ENCODE measurements at regions not wholly inside any gene's neighbourhood (a gene's known extent, or its start where the extent isn't known, plus 50 kb on each side); places are given as distances from the start of the nearest gene placed in this dataset.

DNA sequence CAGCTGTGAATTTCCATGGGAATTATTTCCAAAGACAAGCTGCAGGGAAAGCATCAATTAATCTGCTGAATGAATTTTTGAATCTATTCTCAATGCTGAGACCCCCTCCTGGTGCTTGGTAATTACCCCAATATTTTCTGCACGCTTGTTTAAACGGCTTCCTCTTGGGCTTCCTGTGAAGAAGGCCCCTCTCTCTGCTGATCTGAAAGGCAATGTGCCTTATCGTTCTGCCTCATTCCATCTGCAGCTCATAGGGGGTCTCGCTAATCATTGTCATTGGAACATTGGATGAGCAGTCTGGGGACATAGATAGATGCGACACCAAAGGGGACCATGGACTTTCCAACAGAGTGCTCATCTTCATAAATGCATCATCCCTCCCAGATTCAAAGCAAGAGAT is 851.6 kb downstream of the PDHA2 start:
- no peaks in the 10 kb centered on the region for H3K27me3 ChIP-seq (ENCODE audit: control insufficient read depth in 4 of 4, insufficient read depth in 4 of 4, low read length in 3 of 4)
- peaks cover 0 to 3% (median 0%) of the 10 kb centered on the region in 4 donors for H3K9me3 ChIP-seq (ENCODE audit: control insufficient read depth in 4 of 4, low read length in 3 of 4)
- DNase-seq (ENCODE audit: low spot score), result no peak
- H3K4me3 ChIP-seq (ENCODE audit: low read depth in 1 of 3, low read length in 3 of 3), result no peak overlapping the region
- no peaks in the 10 kb centered on the region for H3K36me3 ChIP-seq (ENCODE audit: control insufficient read depth in 4 of 4, insufficient read depth in 3 of 4, low read depth in 1 of 4, low read length in 3 of 4)
- WGBS, result 80% methylated on average over 5 of the region's 5 CpGs
- no peak overlapping the region for H3K27ac ChIP-seq (ENCODE audit: low read depth in 1 of 2, low read length in 2 of 2)
- H3K4me1 ChIP-seq (ENCODE audit: control insufficient read depth in 4 of 4, insufficient read depth in 4 of 4, low read length in 3 of 4), result no peaks in the 10 kb centered on the region
- H3K9ac ChIP-seq (ENCODE audit: low read depth in 1 of 2, low read length in 2 of 2), result no peak overlapping the region
- TF ChIP-seq, protein P1, sequence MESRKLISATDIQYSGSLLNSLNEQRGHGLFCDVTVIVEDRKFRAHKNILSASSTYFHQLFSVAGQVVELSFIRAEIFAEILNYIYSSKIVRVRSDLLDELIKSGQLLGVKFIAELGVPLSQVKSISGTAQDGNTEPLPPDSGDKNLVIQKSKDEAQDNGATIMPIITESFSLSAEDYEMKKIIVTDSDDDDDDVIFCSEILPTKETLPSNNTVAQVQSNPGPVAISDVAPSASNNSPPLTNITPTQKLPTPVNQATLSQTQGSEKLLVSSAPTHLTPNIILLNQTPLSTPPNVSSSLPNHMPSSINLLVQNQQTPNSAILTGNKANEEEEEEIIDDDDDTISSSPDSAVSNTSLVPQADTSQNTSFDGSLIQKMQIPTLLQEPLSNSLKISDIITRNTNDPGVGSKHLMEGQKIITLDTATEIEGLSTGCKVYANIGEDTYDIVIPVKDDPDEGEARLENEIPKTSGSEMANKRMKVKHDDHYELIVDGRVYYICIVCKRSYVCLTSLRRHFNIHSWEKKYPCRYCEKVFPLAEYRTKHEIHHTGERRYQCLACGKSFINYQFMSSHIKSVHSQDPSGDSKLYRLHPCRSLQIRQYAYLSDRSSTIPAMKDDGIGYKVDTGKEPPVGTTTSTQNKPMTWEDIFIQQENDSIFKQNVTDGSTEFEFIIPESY (IDR thresholded peaks at IDR 0.05), result no peak
- TF ChIP-seq RXRA (IDR thresholded peaks at IDR 0.05) (no peak), FOXA2 (IDR thresholded peaks at IDR 0.05) (no peak), JUND (IDR thresholded peaks at IDR 0.05) (no peak), RAD21 (IDR thresholded peaks at IDR 0.05) (no peak)
- TF ChIP-seq, protein P2, sequence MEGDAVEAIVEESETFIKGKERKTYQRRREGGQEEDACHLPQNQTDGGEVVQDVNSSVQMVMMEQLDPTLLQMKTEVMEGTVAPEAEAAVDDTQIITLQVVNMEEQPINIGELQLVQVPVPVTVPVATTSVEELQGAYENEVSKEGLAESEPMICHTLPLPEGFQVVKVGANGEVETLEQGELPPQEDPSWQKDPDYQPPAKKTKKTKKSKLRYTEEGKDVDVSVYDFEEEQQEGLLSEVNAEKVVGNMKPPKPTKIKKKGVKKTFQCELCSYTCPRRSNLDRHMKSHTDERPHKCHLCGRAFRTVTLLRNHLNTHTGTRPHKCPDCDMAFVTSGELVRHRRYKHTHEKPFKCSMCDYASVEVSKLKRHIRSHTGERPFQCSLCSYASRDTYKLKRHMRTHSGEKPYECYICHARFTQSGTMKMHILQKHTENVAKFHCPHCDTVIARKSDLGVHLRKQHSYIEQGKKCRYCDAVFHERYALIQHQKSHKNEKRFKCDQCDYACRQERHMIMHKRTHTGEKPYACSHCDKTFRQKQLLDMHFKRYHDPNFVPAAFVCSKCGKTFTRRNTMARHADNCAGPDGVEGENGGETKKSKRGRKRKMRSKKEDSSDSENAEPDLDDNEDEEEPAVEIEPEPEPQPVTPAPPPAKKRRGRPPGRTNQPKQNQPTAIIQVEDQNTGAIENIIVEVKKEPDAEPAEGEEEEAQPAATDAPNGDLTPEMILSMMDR (IDR thresholded peaks at IDR 0.05; ENCODE audit: low read depth, low read length, missing input control), result no peak

DNA sequence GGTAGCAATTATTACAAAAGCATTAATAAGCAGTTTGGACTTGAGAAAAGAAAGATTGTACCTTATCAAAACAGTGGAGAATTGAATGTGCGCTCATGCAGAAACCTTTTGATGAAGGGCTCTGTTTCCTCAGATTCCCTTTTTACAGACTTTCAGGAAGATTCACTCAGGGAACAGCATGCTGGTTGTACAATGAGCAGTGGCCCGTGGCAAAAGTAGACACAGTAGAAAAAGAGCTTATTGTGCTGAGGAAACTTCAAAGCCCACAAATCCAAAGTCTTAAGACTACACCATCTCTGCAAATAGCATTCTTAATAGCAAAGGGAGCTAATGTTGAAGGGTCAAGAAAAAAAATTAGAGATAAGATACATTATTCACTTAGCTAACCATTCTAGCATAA is 858.9 kb downstream of the PDHA2 start:
- no peak overlapping the region for H3K4me3 ChIP-seq (ENCODE audit: low read depth in 1 of 3, low read length in 3 of 3)
- DNase-seq (ENCODE audit: low spot score), result no peak
- no peaks in the 10 kb centered on the region for H3K36me3 ChIP-seq (ENCODE audit: control insufficient read depth in 4 of 4, insufficient read depth in 3 of 4, low read depth in 1 of 4, low read length in 3 of 4)
- H3K27me3 ChIP-seq (ENCODE audit: control insufficient read depth in 4 of 4, insufficient read depth in 4 of 4, low read length in 3 of 4), result peaks cover 0 to 4% (median 0%) of the 10 kb centered on the region in 4 donors
- H3K4me1 ChIP-seq (ENCODE audit: control insufficient read depth in 4 of 4, insufficient read depth in 4 of 4, low read length in 3 of 4), result no peaks in the 10 kb centered on the region
- TF ChIP-seq NR2F2 (IDR thresholded peaks at IDR 0.05), result no peak
- TF ChIP-seq, protein P3, sequence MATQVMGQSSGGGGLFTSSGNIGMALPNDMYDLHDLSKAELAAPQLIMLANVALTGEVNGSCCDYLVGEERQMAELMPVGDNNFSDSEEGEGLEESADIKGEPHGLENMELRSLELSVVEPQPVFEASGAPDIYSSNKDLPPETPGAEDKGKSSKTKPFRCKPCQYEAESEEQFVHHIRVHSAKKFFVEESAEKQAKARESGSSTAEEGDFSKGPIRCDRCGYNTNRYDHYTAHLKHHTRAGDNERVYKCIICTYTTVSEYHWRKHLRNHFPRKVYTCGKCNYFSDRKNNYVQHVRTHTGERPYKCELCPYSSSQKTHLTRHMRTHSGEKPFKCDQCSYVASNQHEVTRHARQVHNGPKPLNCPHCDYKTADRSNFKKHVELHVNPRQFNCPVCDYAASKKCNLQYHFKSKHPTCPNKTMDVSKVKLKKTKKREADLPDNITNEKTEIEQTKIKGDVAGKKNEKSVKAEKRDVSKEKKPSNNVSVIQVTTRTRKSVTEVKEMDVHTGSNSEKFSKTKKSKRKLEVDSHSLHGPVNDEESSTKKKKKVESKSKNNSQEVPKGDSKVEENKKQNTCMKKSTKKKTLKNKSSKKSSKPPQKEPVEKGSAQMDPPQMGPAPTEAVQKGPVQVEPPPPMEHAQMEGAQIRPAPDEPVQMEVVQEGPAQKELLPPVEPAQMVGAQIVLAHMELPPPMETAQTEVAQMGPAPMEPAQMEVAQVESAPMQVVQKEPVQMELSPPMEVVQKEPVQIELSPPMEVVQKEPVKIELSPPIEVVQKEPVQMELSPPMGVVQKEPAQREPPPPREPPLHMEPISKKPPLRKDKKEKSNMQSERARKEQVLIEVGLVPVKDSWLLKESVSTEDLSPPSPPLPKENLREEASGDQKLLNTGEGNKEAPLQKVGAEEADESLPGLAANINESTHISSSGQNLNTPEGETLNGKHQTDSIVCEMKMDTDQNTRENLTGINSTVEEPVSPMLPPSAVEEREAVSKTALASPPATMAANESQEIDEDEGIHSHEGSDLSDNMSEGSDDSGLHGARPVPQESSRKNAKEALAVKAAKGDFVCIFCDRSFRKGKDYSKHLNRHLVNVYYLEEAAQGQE (IDR thresholded peaks at IDR 0.05), result no peak
- no peak for TF ChIP-seq JUND (IDR thresholded peaks at IDR 0.05)
- no peak for TF ChIP-seq HNF4A (conservative IDR thresholded peaks at IDR 0.05)
- TF ChIP-seq YY1 (IDR thresholded peaks at IDR 0.05), result no peak
- TF ChIP-seq, protein P2 (IDR thresholded peaks at IDR 0.05; ENCODE audit: low read depth, low read length, missing input control), result no peak
- no peak for TF ChIP-seq FOXA1 (IDR thresholded peaks at IDR 0.05)
- TF ChIP-seq TAF1 (conservative IDR thresholded peaks at IDR 0.05), result no peak
- H3K9ac ChIP-seq (ENCODE audit: low read depth in 1 of 2, low read length in 2 of 2), result no peak overlapping the region
- no peak overlapping the region for H3K27ac ChIP-seq (ENCODE audit: low read depth in 1 of 2, low read length in 2 of 2)
- no peaks in the 10 kb centered on the region for H3K9me3 ChIP-seq (ENCODE audit: control insufficient read depth in 4 of 4, low read length in 3 of 4)
- 66% methylated on average over 2 of the region's 2 CpGs for WGBS

All from liver (tissue), 8 donors.